RPMI8226 (cell line): ENCODE measurements at regions not wholly inside any gene's neighbourhood (a gene's known extent, or its start where the extent isn't known, plus 50 kb on each side); places are given as distances from the start of the nearest gene placed in this dataset.
"Not testable (repeated sequence)": the region's sequence is repeated elsewhere in the genome, so short reads cannot be mapped to it uniquely, and the experiment has no call there.

Experiments used
- DNase-seq: peaks from one replicate; pipeline ENCODE4 v3.0.0-alpha.2; 2015

GRCh38 chr16:22722551-22723541 is 91.1 kb upstream of the HS3ST2 start:
- DNase-seq: not testable (repeated sequence)

- no peak for DNase-seq
These were observed 87.1 kb upstream of the HS3ST2 start for GRCh38 chr16:22726868-22727267.

- no peak for DNase-seq
These were observed 86.4 kb upstream of the HS3ST2 start for GRCh38 chr16:22727285-22728166.

- DNase-seq: no peak
These were observed 85.7 kb upstream of the HS3ST2 start for GRCh38 chr16:22728167-22728836.

GRCh38 chr16:22732400-22732799 is 81.6 kb upstream of the HS3ST2 start:
- no peak for DNase-seq

- DNase-seq: no peak
These were observed 81.0 kb upstream of the HS3ST2 start for GRCh38 chr16:22732959-22733358.

GRCh38 chr16:22734368-22734767 is 79.6 kb upstream of the HS3ST2 start:
- no peak for DNase-seq

GRCh38 chr16:22736791-22737190 is 77.2 kb upstream of the HS3ST2 start:
- no peak for DNase-seq

GRCh38 chr16:22739077-22739476 is 74.9 kb upstream of the HS3ST2 start:
- peak; percentile 49 for DNase-seq

- no peak for DNase-seq
These were observed 70.6 kb upstream of the HS3ST2 start for GRCh38 chr16:22743401-22743800.

GRCh38 chr16:22751104-22751667 is 62.8 kb upstream of the HS3ST2 start:
- DNase-seq: no peak

GRCh38 chr16:22751685-22752084 is 62.3 kb upstream of the HS3ST2 start:
- no peak for DNase-seq

GRCh38 chr16:22753451-22753850 is 60.5 kb upstream of the HS3ST2 start:
- DNase-seq: no peak

- DNase-seq: no peak
These were observed 59.4 kb upstream of the HS3ST2 start for GRCh38 chr16:22754577-22754976.

GRCh38 chr16:22757202-22757601 is 56.8 kb upstream of the HS3ST2 start:
- DNase-seq: no peak

GRCh38 chr16:22762486-22762885 is 51.5 kb upstream of the HS3ST2 start:
- DNase-seq: no peak

GRCh38 chr16:22763437-22764080 is 50.4 kb upstream of the HS3ST2 start:
- DNase-seq: no peak
